Adrenal gland (tissue), 9 donors: ENCODE measurements at regions not wholly inside any gene's neighbourhood (a gene's known extent, or its start where the extent isn't known, plus 50 kb on each side); places are given as distances from the start of the nearest gene placed in this dataset.

Experiments
- DNase-seq, 7 donors: peaks; one replicate each; pipeline ENCODE4 v3.0.0-alpha.2; 2019 to 2020
- H3K27ac ChIP-seq, 5 donors: fragments of 200-600 bp; sonication (generic) in 4 of 5; 1 replicate in 3 of 5; 2 replicates in 2 of 5; pipeline versions ENCODE4 v1.5.1 to v1.8.0; 2016 to 2020; ENCODE audit warnings: mild to moderate bottlenecking in 1 of 5
- H3K27me3 ChIP-seq: fragments of 200-600 bp; 2 replicates; pipeline ENCODE4 v1.8.0; 2021
- H3K36me3 ChIP-seq, 2 donors: fragments of 200-600 bp; replicated peaks in 1 of 2; 1 replicate in 1 of 2; 2 replicates in 1 of 2; pipeline versions ENCODE4 v1.5.1 to v1.8.0; 2018 to 2022
- H3K4me1 ChIP-seq, 2 donors: fragments of 200-600 bp; replicated peaks in 1 of 2; 1 replicate in 1 of 2; 2 replicates in 1 of 2; pipeline versions ENCODE4 v1.5.1 to v1.8.0; 2018 to 2021
- H3K4me3 ChIP-seq, 4 donors: fragments of 200-600 bp; sonication (generic) in 3 of 4; one replicate each; pipeline ENCODE4 v1.5.1; 2016 to 2018
- H3K9me3 ChIP-seq, 3 donors: fragments of 200-600 bp; sonication (generic) in 1 of 3; replicated peaks in 1 of 3; 1 replicate in 2 of 3; 2 replicates in 1 of 3; pipeline versions ENCODE4 v1.5.1 to v1.8.0; 2016 to 2021
- CTCF ChIP-seq, 6 experiments: fragments of 450-650 bp in 4 of 6; fragments of 200-600 bp in 2 of 6; sonication (generic) in 1 of 6; IDR thresholded peaks; 1 replicate in 5 of 6; 2 replicates in 1 of 6; pipeline versions ENCODE4 v1.5.1 to v1.8.0; 2016 to 2021; ENCODE audit warnings: antibody characterized with exemption in 6 of 6, mild to moderate bottlenecking in 2 of 6, moderate library complexity in 1 of 6
- POLR2A ChIP-seq, 2 donors: fragments of 450-650 bp; IDR thresholded peaks; one replicate each; pipeline ENCODE4 v1.6.1; 2017; ENCODE audit warnings: antibody characterized with exemption in 2 of 2, mild to moderate bottlenecking in 2 of 2, moderate library complexity in 1 of 2
- WGBS, 4 donors: extraction: QIAGEN DNeasy Blood & Tissue Kit in 2 of 4; methylation state at CpG; one replicate each; pipeline versions ENCODE4 v1.1.5 to v1.1.7; 2013 to 2017; 5-methylcytosine and 5-hydroxymethylcytosine counted together
- intact Hi-C, 2 donors: fragments of 100-400 bp; cut with DNase I; formaldehyde crosslinking; loops; one replicate each; pipeline versions ENCODE4 v1.14.1 to v1.15.0; 2022 to 2023
- donor health status: healthy with polysubstance abuse.
- donor health status: Bipolar disorder and iron deficiency.
- donor health status: DM: yes; HTN: yes; CAD: no.
- donor health status: DM: no; HTN: no; CAD: no.
- donor health status: DM: no; HTN: no; CAD: no.

GRCh38 chr14:28952161-28952560 is 185.6 kb downstream of the FOXG1 start:
- Histone ChIP-seq H3K27ac (no peak overlapping the region), H3K9me3 (no peaks in the 10 kb centered on the region), H3K36me3 (no peaks in the 10 kb centered on the region), H3K4me1 (no peaks in the 10 kb centered on the region), H3K27me3 (no peaks in the 10 kb centered on the region), H3K4me3 (no peak overlapping the region)
- TF ChIP-seq POLR2A (IDR thresholded peaks at IDR 0.05) (no peak), CTCF (IDR thresholded peaks at IDR 0.05) (no peak)
- 83 to 95% (median 87%) methylated on average over 1 of the region's 1 CpG for WGBS, 4 donors
- no peak for DNase-seq
- intact Hi-C loops = no loop called here

GRCh38 chr14:28952666-28953065 is 186.1 kb downstream of the FOXG1 start:
- Histone ChIP-seq H3K4me3 (no peak overlapping the region), H3K9me3 (no peaks in the 10 kb centered on the region), H3K4me1 (no peaks in the 10 kb centered on the region), H3K27ac (no peak overlapping the region), H3K27me3 (no peaks in the 10 kb centered on the region), H3K36me3 (no peaks in the 10 kb centered on the region)
- no peak for DNase-seq
- intact Hi-C loops = no loop called here
- no peak for TF ChIP-seq CTCF (IDR thresholded peaks at IDR 0.05)
- TF ChIP-seq POLR2A (IDR thresholded peaks at IDR 0.05) = no peak

GRCh38 chr14:28953973-28954372 is 187.4 kb downstream of the FOXG1 start:
- 72 to 85% (median 79%) methylated on average over 2 of the region's 2 CpGs for WGBS, 4 donors
- DNase-seq = no peak
- no peak overlapping the region for H3K27ac ChIP-seq
- H3K4me1 ChIP-seq = no peaks in the 10 kb centered on the region
- intact Hi-C loops = no loop called here
- no peak for TF ChIP-seq CTCF (IDR thresholded peaks at IDR 0.05)
- TF ChIP-seq POLR2A (IDR thresholded peaks at IDR 0.05) = no peak
- no peak overlapping the region for H3K4me3 ChIP-seq
- H3K27me3 ChIP-seq = no peaks in the 10 kb centered on the region
- no peaks in the 10 kb centered on the region for H3K9me3 ChIP-seq
- H3K36me3 ChIP-seq = no peaks in the 10 kb centered on the region

GRCh38 chr14:28966416-28967233 is 200.0 kb downstream of the FOXG1 start:
- TF ChIP-seq CTCF (IDR thresholded peaks at IDR 0.05) (no peak), POLR2A (IDR thresholded peaks at IDR 0.05) (no peak)
- no peak overlapping the region for H3K4me3 ChIP-seq

More at GRCh38 chr14:28966416-28967233, 200.0 kb downstream of the FOXG1 start:
- no peaks in the 10 kb centered on the region for H3K27me3 ChIP-seq
- no peaks in the 10 kb centered on the region for H3K9me3 ChIP-seq
- H3K36me3 ChIP-seq = no peaks in the 10 kb centered on the region
- H3K27ac ChIP-seq = no peak overlapping the region
- DNase-seq = no peak
- 70 to 85% (median 78%) methylated on average over 2 of the region's 2 CpGs for WGBS, 4 donors
- H3K4me1 ChIP-seq = no peaks in the 10 kb centered on the region
- intact Hi-C loops = no loop called here
